ENCODE measurements at regions not wholly inside any gene's neighbourhood (a gene's known extent, or its start where the extent isn't known, plus 50 kb on each side); places are given as distances from the start of the nearest gene placed in this dataset.

GRCh38 chr2:13113002-13113401 is 396.3 kb downstream of the TRIB2 start:
- BruUV-seq (replicated peaks) = no TSS peak
- in situ Hi-C loops (cut with MboI) (no loop called here), intact Hi-C loops (cut with micrococcal nuclease) (no loop called here)
- H3K9me3 ChIP-seq (replicated peaks; ENCODE audit: control insufficient read depth, insufficient read depth, low read depth, low read length) = no peaks in the 10 kb centered on the region; the same call in 1 of the 2 replicates
- no peak overlapping the region for H3K27ac ChIP-seq (ENCODE audit: extremely low read depth, low read depth, low read length)
- no peak overlapping the region for H2AFZ ChIP-seq (ENCODE audit: low read depth, low read length)
- H3K9me1 ChIP-seq (ENCODE audit: control insufficient read depth, insufficient read depth, low read length) = no peaks in the 10 kb centered on the region
- H3K4me2 ChIP-seq (ENCODE audit: insufficient read depth, low read length) = no peak overlapping the region
- H3K9ac ChIP-seq (ENCODE audit: insufficient read depth in 1 of 2, low read depth in 2 of 2, low read length in 2 of 2) = no peak overlapping the region
- TF ChIP-seq, protein P1, sequence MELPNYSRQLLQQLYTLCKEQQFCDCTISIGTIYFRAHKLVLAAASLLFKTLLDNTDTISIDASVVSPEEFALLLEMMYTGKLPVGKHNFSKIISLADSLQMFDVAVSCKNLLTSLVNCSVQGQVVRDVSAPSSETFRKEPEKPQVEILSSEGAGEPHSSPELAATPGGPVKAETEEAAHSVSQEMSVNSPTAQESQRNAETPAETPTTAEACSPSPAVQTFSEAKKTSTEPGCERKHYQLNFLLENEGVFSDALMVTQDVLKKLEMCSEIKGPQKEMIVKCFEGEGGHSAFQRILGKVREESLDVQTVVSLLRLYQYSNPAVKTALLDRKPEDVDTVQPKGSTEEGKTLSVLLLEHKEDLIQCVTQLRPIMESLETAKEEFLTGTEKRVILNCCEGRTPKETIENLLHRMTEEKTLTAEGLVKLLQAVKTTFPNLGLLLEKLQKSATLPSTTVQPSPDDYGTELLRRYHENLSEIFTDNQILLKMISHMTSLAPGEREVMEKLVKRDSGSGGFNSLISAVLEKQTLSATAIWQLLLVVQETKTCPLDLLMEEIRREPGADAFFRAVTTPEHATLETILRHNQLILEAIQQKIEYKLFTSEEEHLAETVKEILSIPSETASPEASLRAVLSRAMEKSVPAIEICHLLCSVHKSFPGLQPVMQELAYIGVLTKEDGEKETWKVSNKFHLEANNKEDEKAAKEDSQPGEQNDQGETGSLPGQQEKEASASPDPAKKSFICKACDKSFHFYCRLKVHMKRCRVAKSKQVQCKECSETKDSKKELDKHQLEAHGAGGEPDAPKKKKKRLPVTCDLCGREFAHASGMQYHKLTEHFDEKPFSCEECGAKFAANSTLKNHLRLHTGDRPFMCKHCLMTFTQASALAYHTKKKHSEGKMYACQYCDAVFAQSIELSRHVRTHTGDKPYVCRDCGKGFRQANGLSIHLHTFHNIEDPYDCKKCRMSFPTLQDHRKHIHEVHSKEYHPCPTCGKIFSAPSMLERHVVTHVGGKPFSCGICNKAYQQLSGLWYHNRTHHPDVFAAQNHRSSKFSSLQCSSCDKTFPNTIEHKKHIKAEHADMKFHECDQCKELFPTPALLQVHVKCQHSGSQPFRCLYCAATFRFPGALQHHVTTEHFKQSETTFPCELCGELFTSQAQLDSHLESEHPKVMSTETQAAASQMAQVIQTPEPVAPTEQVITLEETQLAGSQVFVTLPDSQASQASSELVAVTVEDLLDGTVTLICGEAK (IDR thresholded peaks at IDR 0.05) = no peak
- TF ChIP-seq, protein P1 (CRISPR knock-in tag; IDR thresholded peaks at IDR 0.05) = no peak
- TF ChIP-seq CEBPZ (IDR thresholded peaks at IDR 0.05; ENCODE audit: borderline replicate concordance, low read depth, low read length) = no peak
- H3K4me1 ChIP-seq (replicated peaks in 1 of 2; ENCODE audit: control insufficient read depth in 2 of 2, insufficient read depth in 2 of 2, low read length in 2 of 2) = no peaks in the 10 kb centered on the region
- H3K79me2 ChIP-seq (ENCODE audit: control insufficient read depth, insufficient read depth, low read length) = no peaks in the 10 kb centered on the region
- FAIRE-seq (no peak), ATAC-seq (no peak), DNase-seq (ENCODE audit: extremely low read depth in 1 of 4, low spot score in 3 of 4) (no peak)
- POLR2A ChIA-PET = interaction anchor here (0.9 kb wide), 1 partner anchor 14 kb away, joined by 3 read pairs; no protein-coding TSS in a partner anchor
- H3K36me3 ChIP-seq (ENCODE audit: control insufficient read depth, insufficient read depth, low read length) = no peaks in the 10 kb centered on the region
- no peaks in the 10 kb centered on the region for H3K27me3 ChIP-seq (ENCODE audit: control insufficient read depth in 2 of 2, insufficient read depth in 2 of 2, low read length in 2 of 2)
- H3K4me3 ChIP-seq = no peak overlapping the region
- CTCF ChIA-PET (ENCODE audit: low intra/inter-chr PET ratio) = no interaction called here
- H4K20me1 ChIP-seq (replicated peaks; ENCODE audit: control insufficient read depth, insufficient read depth, low read length) = no peaks in the 10 kb centered on the region
- WGBS (ENCODE audit: insufficient coverage, low coverage, missing lambda C conversion rate) = 0% methylated on average over 4 of the region's 4 CpGs
